B cell (primary cell): ENCODE measurements at regions not wholly inside any gene's neighbourhood (a gene's known extent, or its start where the extent isn't known, plus 50 kb on each side); places are given as distances from the start of the nearest gene placed in this dataset.

Experiments
- ATAC-seq: fragments of 200-7000 bp; cut with Tn5 transposase; one replicate; pipeline ENCODE4 v1.10.0; 2021; ENCODE audit warnings: low read depth, mild to moderate bottlenecking, moderate number of reproducible peaks, moderate library complexity
- CTCF ChIA-PET: fragments of 350-600 bp; sonication (Branson Sonifier 250); formaldehyde crosslinking; loops from one replicate; lab custom pipeline; 2021; ENCODE audit warnings: antibody characterized with exemption, inconsistent platforms; lab: Charles Lee
- POLR2A ChIA-PET: fragments of 350-600 bp; sonication (Branson Sonifier 250); formaldehyde crosslinking; loops from one replicate; lab custom pipeline; 2021; ENCODE audit warnings: antibody characterized with exemption; lab: Charles Lee
- DNase-seq: peaks from one replicate; pipeline ENCODE4 v3.0.0; 2013
- H2AFZ ChIP-seq: 2 replicates; pipeline ENCODE4 v1.6.1; 2012; ENCODE audit warnings: mild to moderate bottlenecking, low read depth, low read length; ENCODE audit not compliant: insufficient read depth, poor library complexity, severe bottlenecking
- H3K27ac ChIP-seq, 2 donors: 1 replicate in 1 of 2; 2 replicates in 1 of 2; pipeline ENCODE4 v1.5.1; 2012 to 2013; ENCODE audit warnings: low read length in 2 of 2, mild to moderate bottlenecking in 2 of 2, moderate library complexity in 1 of 2
- H3K27me3 ChIP-seq, 4 experiments: fragments of 200-600 bp in 1 of 4; sonication (generic) in 1 of 4; replicated peaks in 1 of 4; 1 replicate in 2 of 4; 2 replicates in 2 of 4; pipeline versions ENCODE4 v1.6.1 to v1.7.0; 2013 to 2016; ENCODE audit warnings: low read length in 3 of 4, mild to moderate bottlenecking in 2 of 4, mixed read lengths in 1 of 4, moderate library complexity in 1 of 4; ENCODE audit not compliant: insufficient read depth in 4 of 4, control insufficient read depth in 3 of 4; ENCODE audit errors: control extremely low read depth in 1 of 4
- H3K36me3 ChIP-seq, 2 experiments: replicated peaks in 1 of 2; 1 replicate in 1 of 2; 2 replicates in 1 of 2; pipeline versions ENCODE4 v1.6.1 to v1.7.1; 2013; ENCODE audit warnings: low read length in 1 of 2; ENCODE audit not compliant: insufficient read depth in 2 of 2, control insufficient read depth in 1 of 2; ENCODE audit errors: control extremely low read depth in 1 of 2, extremely low read depth in 1 of 2
- H3K4me1 ChIP-seq, 2 donors: fragments of 200-600 bp in 1 of 2; sonication (generic) in 1 of 2; 1 replicate in 1 of 2; 2 replicates in 1 of 2; pipeline versions ENCODE4 v1.5.1 to v1.6.1; 2013 to 2017; ENCODE audit warnings: low read length in 2 of 2; ENCODE audit not compliant: control insufficient read depth in 2 of 2, insufficient read depth in 2 of 2
- H3K4me2 ChIP-seq: replicated peaks from 2 replicates; pipeline ENCODE3; 2012; ENCODE audit warnings: mild to moderate bottlenecking, low read depth, low read length; ENCODE audit not compliant: poor library complexity, severe bottlenecking
- H3K4me3 ChIP-seq, 5 experiments: fragments of 200-600 bp in 1 of 5; sonication (generic) in 1 of 5; 1 replicate in 3 of 5; 2 replicates in 2 of 5; pipeline versions ENCODE4 v1.5.1 to v1.7.0; 2011 to 2016; ENCODE audit warnings: low read length in 4 of 5, mild to moderate bottlenecking in 4 of 5, low read depth in 2 of 5, control low read depth in 1 of 5, moderate library complexity in 1 of 5; ENCODE audit not compliant: insufficient read depth in 1 of 5; ENCODE audit errors: control extremely low read depth in 1 of 5, extremely low read depth in 1 of 5
- H3K79me2 ChIP-seq: fragments of 200-600 bp; sonication (generic); one replicate; pipeline ENCODE4 v1.6.0; 2016; ENCODE audit warnings: low read length; ENCODE audit not compliant: control insufficient read depth, insufficient read depth
- H3K9ac ChIP-seq: fragments of 200-600 bp; sonication (generic); 2 replicates; pipeline ENCODE4 v1.6.1; 2017; ENCODE audit warnings: mild to moderate bottlenecking, low read length, moderate library complexity
- H3K9me3 ChIP-seq, 3 donors: one replicate each; pipeline versions ENCODE4 v1.6.1 to v1.7.1; 2013; ENCODE audit warnings: low read length in 2 of 3; ENCODE audit not compliant: control insufficient read depth in 2 of 3, insufficient read depth in 1 of 3; ENCODE audit errors: control extremely low read depth in 1 of 3
- H4K20me1 ChIP-seq: 2 replicates; pipeline ENCODE4 v1.6.0; 2012; ENCODE audit warnings: mild to moderate bottlenecking, low read length; ENCODE audit not compliant: insufficient read depth, control insufficient read depth, poor library complexity, severe bottlenecking
- H3K27ac Mint-ChIP-seq: one replicate; pipeline ENCODE4 v1.8.0; 2021; ENCODE audit warnings: mixed read lengths
- H3K27me3 Mint-ChIP-seq: one replicate; pipeline ENCODE4 v1.8.0; 2021; ENCODE audit warnings: mixed read lengths
- H3K4me1 Mint-ChIP-seq: one replicate; pipeline ENCODE4 v1.8.0; 2021; ENCODE audit warnings: mixed read lengths
- H3K4me3 Mint-ChIP-seq: one replicate; pipeline ENCODE4 v1.8.0; 2021; ENCODE audit warnings: mixed read lengths
- H3K9me3 Mint-ChIP-seq: one replicate; pipeline ENCODE4 v1.8.0; 2022; ENCODE audit warnings: mixed read lengths; ENCODE audit not compliant: insufficient read depth
- CTCF ChIP-seq: fragments of 200-600 bp; IDR thresholded peaks from one replicate; pipeline ENCODE4 v1.8.0; 2022; ENCODE audit warnings: antibody characterized with exemption, mild to moderate bottlenecking
- EZH2 ChIP-seq: IDR thresholded peaks from 2 replicates; pipeline ENCODE4 v1.6.1; 2012; ENCODE audit warnings: borderline replicate concordance, low read depth, mild to moderate bottlenecking, moderate library complexity, low read length; ENCODE audit not compliant: insufficient read depth, poor library complexity, severe bottlenecking
- WGBS: methylation state at CpG from one replicate; pipeline ENCODE4 v1.1.5; 2013; ENCODE audit warnings: missing lambda C conversion rate; ENCODE audit not compliant: insufficient coverage; 5-methylcytosine and 5-hydroxymethylcytosine counted together
- intact Hi-C: fragments of 100-400 bp; cut with micrococcal nuclease; formaldehyde crosslinking; loops from one replicate; pipeline ENCODE4 v1.10.0; 2022

DNA sequence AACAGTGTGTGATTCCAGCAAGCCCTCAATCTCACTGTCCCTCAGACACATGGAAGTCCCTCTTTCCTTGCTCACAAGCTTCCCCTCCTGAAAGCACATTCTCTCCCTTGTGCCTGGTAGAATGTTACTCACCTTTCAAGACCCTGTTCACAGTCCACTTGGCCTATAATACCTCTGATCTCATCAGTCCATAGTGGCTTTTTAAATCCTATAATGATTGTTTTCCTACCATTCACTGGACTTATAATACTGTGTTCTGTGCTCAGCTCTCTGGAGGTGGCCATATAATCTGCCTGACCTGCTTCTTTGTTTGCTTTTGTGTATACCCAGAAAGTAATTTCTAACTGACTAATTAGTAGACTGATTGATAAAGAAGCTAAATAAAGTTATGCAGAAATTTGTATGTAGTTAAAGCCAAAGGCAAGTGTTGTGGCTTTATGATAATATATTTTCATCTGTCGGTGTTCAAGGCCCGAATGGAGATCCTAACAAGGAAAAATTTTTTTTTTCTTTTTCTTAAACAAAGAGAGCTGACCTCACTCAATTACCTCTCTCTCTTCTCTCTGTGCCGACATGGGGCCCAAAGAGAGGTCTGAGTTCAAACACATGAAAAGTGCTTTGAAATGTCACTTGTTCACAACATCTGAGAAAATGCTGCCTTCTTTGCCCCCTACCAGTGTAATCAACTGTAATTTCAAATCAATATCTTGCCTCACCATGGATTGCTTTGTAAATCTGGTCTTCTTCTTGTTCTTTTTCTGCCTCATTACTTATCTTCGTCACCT, 1033.0 kb upstream of the PIK3C3 start:
- WGBS = 100% methylated on average over 1 of the region's 4 CpGs
- CTCF ChIA-PET = no interaction called here
- ATAC-seq = no peak
- no peak overlapping the region for H3K9ac ChIP-seq
- no peak for DNase-seq
- Mint-ChIP-seq H3K4me1 (no peaks in the 10 kb centered on the region), H3K4me3 (no peak overlapping the region), H3K27me3 (no peaks in the 10 kb centered on the region), H3K27ac (no peak overlapping the region), H3K9me3 (no peaks in the 10 kb centered on the region)
- no peak overlapping the region for H3K27ac ChIP-seq
- no peaks in the 10 kb centered on the region for H3K36me3 ChIP-seq
- peaks cover 0 to 2% (median 0%) of the 10 kb centered on the region in 3 donors for H3K9me3 ChIP-seq
- no peak overlapping the region for H3K4me2 ChIP-seq
- no peaks in the 10 kb centered on the region for H3K79me2 ChIP-seq
- POLR2A ChIA-PET = no interaction called here
- intact Hi-C loops = no loop called here
- no peak overlapping the region for H2AFZ ChIP-seq
- TF ChIP-seq CTCF (no peak), EZH2 (no peak)
- no peaks in the 10 kb centered on the region for H4K20me1 ChIP-seq
- no peak overlapping the region for H3K4me3 ChIP-seq
- H3K27me3 ChIP-seq = no peaks in the 10 kb centered on the region
- H3K4me1 ChIP-seq = no peaks in the 10 kb centered on the region

DNA sequence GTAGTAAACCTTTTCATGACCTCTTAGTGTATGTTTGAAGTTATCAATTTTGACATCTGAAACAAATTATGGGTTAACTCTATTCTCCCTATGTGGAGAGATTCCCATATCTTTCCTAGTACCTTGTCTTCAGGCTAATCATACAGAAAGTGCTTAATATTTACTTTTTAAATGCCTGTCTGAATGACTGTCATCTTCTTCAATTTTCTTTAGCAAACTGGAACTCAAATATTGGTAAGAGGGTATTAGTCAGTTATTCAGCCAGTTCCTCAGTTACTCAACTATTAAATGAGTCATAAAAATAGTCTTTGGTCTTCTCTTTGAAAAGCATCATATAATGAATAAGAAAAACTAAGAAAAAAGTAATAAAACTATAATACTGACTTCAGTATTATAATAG, 1038.0 kb upstream of the PIK3C3 start:
- H3K79me2 ChIP-seq = no peaks in the 10 kb centered on the region
- no peaks in the 10 kb centered on the region for H4K20me1 ChIP-seq
- ATAC-seq (no peak), DNase-seq (no peak)
- H3K27me3 ChIP-seq = no peaks in the 10 kb centered on the region
- Mint-ChIP-seq H3K27ac (no peak overlapping the region), H3K4me1 (no peaks in the 10 kb centered on the region), H3K9me3 (no peaks in the 10 kb centered on the region), H3K27me3 (no peaks in the 10 kb centered on the region), H3K4me3 (no peak overlapping the region)
- TF ChIP-seq CTCF = no peak
- no peak for TF ChIP-seq EZH2
- CTCF ChIA-PET = no interaction called here
- no peak overlapping the region for H3K27ac ChIP-seq
- H3K4me2 ChIP-seq = no peak overlapping the region
- intact Hi-C loops = no loop called here
- POLR2A ChIA-PET = no interaction called here
- no peak overlapping the region for H2AFZ ChIP-seq
- no peak overlapping the region for H3K4me3 ChIP-seq
- no peak overlapping the region for H3K9ac ChIP-seq
- H3K4me1 ChIP-seq = no peaks in the 10 kb centered on the region
- peaks cover 0 to 1% (median 0%) of the 10 kb centered on the region in 3 donors for H3K9me3 ChIP-seq
- no peaks in the 10 kb centered on the region for H3K36me3 ChIP-seq
